ENCODE measurements at regions not wholly inside any gene's neighbourhood (a gene's known extent, or its start where the extent isn't known, plus 50 kb on each side); places are given as distances from the start of the nearest gene placed in this dataset.

DNA sequence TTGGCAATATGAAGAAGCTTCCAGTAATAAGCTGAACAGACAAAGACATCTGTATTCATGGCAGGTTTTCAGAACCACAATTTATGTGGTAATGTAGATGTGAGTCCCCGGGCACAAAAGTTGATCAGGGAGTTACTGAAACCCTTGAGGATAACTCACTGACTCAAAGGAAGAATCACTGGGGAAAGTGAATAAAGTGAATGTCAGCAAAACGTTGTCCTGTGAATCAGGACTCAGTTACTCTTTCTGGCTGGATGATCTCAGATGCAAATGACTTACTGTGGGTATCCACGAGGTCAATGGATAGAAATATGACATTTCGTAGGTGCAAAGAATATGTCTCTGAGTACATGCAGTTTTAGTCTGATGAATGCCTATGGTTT, 172.8 kb upstream of the CTBP2 start:
- no peak for ATAC-seq (ENCODE audit: poor library complexity)

DNA sequence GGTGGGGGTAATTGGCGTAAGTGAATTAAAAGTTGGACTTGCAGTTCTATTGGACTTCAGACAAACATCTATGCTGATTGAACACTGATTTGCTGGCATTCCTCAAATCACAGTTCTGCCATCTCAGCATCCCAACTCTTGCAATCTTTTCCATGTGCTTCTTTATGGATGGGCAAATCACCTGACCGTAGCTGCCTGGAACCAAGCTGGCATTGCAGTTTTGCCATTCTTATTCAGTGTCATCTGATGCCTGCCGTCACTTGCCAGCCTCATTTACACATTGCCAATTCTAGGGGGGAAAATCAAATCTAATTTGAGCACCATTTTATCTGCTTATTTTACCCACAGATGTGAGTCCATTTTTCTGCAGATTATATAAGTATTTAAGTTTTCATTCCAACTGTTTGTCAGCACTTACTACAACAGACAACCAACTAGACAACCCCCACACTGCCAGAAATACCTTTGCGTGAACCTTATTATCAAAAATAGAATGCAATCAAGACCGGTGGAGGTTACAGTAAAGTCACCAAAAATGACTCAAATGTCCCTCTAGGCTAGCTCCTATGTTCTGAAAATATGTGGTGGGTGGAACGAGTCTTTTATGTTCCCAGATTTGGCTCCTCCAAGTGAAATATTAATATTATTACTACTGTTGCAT, 172.3 kb upstream of the CTBP2 start:
- no peak for DNase-seq
- intact Hi-C loops (cut with DNase I): loop anchor here (10.0 kb wide), 1 partner anchor 168 kb away; the partner anchor contains the start of gene CTBP2
- peak; percentile 61 for ATAC-seq (ENCODE audit: poor library complexity)

More for the DNA sequence above, 172.8 kb upstream of the CTBP2 start:
- DNase-seq: no peak
- intact Hi-C loops (cut with DNase I): loop anchor here (10.0 kb wide), 1 partner anchor 168 kb away; the partner anchor contains the start of gene CTBP2

DNA sequence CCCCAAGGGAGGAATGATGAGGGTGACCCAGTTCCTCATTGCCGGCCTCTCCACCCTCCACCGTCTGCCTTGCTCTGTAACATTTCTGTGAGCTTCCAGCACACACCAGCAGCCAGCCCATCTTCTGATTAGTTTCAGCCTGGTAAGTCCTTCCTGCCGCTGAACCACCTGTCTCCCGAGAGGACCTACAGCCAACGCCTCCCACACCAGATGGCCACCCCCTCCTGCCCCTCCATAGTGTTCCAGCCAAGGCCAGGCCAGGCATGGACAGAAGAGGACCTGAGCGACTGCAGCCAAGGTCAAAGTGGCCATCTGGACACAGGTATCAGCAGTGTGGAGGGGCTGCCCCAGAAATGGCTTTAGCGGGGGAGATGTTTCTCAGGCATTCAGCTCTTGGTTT, 170.7 kb upstream of the CTBP2 start:
- DNase-seq: no peak
- no peak for ATAC-seq (ENCODE audit: poor library complexity)
- intact Hi-C loops (cut with DNase I): loop anchor here (10.0 kb wide), 1 partner anchor 166 kb away; the partner anchor contains the start of gene CTBP2

DNA sequence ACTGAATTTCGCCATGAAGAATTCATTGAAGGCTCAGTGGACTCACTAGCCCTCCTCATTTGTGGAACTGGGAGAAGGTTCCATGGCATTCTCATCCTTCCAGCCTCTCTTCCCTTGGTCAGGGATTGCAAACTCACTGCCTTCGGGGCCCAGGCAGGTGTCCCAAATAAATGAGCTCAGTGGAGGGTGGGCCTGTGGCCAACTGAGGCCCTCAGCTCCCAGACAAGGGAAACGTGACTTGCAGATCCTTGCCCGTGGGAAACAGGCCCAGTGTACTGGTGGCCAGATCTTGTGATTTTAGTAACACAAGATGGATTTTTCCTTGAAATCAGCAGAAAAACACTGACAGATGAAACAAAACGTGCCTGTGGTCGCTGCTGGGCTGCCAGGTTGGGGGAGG, 168.7 kb upstream of the CTBP2 start:
- DNase-seq (no peak), ATAC-seq (ENCODE audit: poor library complexity) (no peak)
- intact Hi-C loops (cut with DNase I): no loop called here

DNA sequence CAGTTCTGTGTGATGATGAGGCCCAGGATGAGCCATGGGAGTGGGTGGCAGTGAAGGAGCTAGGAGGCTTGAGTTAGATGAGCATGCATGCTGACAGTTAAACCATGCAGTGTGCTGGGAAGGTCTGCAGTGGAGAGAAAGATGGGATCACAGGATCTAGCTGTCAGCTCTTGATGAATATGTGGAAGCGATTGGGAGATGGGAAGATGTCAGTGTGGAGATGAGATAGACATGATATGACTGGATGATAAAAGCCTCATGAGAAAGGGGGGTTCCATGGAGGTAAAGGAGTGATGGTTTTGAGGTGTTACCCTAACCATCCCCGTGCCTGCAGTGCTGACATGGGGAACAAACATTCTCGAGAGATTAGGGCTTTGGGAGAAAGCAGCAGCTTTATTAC, 165.0 kb upstream of the CTBP2 start:
- DNase-seq (no peak), ATAC-seq (ENCODE audit: poor library complexity) (no peak)
- intact Hi-C loops (cut with DNase I): no loop called here

DNA sequence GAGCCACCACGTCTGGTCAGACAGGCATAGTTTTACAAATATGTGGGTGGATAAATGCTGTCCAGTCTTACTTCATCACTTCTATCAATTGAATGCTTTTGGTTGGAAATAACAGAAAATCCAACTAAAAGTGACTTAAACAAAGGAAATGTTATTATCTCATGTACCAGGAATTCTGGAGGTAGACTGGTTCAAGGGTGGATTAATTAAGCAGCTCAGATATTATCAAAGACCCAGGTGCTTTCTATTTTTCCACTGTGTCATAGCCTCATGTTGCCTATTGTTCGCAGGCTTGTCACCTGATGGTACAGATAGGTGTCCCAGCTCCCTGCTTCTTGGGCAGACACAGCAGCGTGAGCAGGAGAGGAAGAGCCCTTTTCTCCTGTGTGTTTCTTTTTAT, 156.1 kb upstream of the CTBP2 start:
- no peak for DNase-seq
- no peak for ATAC-seq (ENCODE audit: poor library complexity)
- intact Hi-C loops (cut with DNase I): no loop called here

DNA sequence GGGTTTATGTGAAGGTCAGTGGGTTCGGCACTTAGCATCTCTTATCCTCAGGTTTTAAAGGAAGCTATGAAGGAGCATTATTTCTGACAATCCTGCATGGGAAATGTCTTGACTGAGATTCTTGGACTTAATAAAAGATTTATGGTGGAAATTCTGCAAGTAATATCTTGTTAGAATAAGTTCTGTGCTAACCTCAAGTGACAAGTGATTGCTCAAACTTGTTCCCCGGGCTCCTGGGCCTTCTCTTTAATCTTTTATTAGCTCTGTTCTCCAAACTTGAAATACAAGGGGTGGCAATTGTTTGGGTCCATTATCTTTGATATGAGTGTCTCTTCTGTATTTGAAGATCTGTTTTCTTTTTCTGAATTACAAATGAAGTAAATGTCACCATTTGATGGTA, 140.6 kb upstream of the CTBP2 start:
- no peak for DNase-seq
- no peak for ATAC-seq (ENCODE audit: poor library complexity)
- intact Hi-C loops (cut with DNase I): no loop called here

DNA sequence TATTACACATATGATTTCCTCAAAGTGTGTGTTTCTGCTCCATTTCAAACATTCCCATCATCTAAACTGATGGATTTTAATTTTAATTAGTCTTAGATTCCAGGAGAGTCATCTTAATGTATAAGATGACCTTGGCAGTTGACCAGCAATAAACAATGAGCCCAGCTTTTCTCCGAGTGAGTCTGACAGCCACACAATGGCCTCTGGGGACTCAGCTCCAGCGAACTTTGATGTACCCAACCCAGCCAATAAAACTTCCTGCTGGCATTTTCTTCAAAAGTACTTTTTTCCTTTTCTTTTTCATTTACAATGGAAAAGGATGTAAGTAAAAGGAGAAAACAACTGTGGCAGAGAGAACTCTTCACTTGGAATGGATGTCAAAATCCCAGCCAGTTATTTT, 139.1 kb upstream of the CTBP2 start:
- no peak for DNase-seq
- no peak for ATAC-seq (ENCODE audit: poor library complexity)
- intact Hi-C loops (cut with DNase I): no loop called here

DNA sequence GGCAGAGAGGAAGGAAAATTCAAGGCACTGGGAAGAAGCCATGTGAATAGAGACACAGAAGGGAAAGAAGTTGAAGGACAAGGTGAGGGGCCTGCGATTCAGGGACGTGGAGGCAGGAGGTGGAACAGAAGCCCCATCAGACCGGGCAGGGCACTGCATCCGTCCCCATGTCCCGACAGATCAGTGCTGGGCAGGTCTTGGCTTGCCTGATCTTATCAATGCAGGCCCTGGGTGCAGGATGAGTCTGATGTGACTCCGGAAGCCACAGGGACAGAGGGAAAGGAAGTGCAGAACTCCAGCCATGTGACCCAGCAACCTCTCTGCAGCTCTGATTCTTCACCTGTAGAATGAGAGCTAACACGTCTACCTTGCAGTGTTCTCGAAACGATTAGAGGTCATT, 136.2 kb upstream of the CTBP2 start:
- DNase-seq (no peak), ATAC-seq (ENCODE audit: poor library complexity) (no peak)
- intact Hi-C loops (cut with DNase I): no loop called here

DNA sequence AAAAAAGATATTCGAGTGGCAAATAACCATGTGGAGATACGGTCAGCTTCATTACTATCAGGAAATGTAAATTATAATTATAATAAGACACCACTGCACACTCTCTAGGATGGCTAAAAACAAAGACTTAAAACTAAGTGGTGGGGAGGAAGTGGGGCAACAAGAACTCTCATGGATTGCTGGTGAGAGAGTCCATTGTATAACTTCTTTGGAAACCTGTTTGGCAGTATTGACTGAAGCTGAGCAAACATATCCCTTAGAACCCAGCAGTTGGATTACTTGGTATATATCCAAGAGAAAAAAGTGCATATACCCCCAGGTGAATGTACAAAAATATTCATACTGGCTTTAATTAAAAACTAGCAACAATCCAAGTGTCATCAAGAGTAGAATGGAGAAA, 133.7 kb upstream of the CTBP2 start:
- intact Hi-C loops (cut with DNase I): no loop called here
- ATAC-seq (ENCODE audit: poor library complexity) (no peak), DNase-seq (no peak)

DNA sequence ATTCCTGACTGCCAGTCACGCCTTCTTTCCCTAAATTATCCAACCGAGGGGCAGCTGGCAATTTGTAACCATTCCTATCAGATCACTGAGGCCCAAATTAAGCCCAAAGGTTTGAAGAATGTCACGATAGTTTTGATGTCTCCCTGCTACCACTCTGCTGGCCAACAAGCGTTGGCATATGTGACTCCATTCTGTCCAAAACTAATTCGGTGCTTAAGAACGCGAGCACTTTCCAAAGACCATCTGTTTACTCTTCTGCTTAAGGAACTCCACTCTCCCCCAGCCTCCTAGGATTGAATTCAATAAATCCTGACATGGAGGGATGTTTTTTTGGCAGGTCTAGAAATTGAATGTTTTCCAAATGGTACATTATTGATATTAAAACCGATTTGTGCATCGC, 131.5 kb upstream of the CTBP2 start:
- DNase-seq: no peak
- intact Hi-C loops (cut with DNase I): no loop called here
- no peak for ATAC-seq (ENCODE audit: poor library complexity)

DNA sequence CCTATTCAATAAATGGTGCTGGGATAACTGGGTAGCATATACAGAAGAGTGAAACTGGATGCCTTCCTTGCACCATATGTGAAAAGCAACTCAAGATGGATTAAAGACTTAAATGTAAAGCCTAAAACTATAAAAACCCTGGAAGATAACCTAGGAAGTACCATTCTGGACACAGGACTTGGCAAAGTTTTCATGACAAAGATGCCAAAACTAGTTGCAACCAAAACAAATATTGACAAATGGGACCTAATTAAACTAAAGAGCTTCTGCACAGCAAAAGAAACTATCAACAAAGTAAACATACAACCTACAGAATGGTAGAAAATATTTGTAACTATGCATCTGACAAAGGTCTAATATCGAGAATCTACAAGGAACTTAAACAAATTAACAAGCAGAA, 129.1 kb upstream of the CTBP2 start:
- DNase-seq (no peak), ATAC-seq (ENCODE audit: poor library complexity) (no peak)
- intact Hi-C loops (cut with DNase I): no loop called here

DNA sequence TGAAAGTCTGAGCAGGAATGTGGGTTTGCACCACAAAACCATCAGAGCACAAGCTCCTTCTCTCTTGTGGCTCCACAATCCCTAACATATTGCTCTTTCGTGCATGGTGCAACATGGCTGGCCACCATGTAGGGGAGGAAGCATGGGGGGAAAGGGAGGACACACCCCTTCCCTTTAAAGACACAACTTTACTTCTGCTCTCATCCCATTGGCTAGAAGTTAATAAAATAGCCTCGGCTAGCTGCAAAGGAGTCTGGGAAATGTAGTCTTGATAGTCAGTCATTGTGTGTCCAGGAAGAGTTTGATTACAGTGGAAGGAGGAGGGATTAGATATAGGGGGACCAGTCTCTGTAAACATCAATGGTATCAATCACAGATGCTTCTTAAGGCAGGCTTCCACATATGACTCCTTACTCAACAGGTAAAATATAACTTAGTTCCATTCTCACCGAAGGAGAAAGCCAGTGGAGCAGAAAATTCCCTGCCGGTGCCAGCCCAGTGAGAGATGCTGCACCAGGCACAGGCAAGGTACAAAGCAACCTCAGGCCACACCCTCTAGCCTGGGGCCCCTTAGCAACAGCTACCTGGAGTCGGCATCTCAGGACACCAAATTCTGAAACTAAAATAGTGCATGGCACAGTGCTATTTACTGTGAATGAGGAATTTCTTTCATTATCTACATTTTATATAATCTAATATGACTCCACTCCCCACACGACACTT, 124.7 kb upstream of the CTBP2 start:
- DNase-seq (no peak), ATAC-seq (ENCODE audit: poor library complexity) (no peak)
- intact Hi-C loops (cut with DNase I): no loop called here

DNA sequence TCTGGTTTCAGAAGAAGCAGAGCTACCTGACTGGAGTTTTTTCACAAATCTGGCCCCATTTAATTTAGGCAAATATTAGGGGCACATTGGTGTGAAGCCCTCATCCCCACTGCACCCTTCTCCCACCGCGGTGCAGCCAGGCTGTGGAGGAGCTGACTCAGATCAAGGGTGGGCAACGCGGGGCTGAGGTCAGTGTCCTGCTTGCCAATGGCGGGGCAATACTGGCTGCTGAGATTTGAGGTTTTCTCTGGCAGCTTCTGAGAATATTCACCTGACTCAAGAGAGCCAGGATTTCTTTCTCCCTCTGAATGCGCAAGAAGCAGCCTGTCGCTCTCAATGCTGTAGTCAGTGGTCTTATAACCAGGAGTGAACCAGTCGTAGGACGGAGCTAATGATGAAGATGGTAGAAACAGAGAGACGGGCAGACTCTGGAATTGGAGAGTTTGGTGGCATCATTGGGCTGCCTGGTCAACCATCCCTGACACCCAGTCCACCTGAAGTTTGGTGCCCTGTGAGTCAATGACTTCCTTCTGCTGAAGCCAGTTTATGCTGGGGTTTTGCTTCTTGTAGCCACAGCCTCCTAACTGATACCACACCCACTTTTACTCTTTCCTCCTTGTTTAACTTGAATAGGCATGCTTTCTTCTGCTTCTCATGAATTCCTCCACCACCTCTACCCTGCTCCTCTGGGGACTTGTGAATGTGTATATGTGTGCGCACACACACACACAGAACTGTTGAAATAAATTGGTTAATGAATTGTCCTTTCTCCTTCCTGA, 123.7 kb upstream of the CTBP2 start:
- intact Hi-C loops (cut with DNase I): no loop called here
- ATAC-seq (ENCODE audit: poor library complexity): no peak
- DNase-seq: no peak

DNA sequence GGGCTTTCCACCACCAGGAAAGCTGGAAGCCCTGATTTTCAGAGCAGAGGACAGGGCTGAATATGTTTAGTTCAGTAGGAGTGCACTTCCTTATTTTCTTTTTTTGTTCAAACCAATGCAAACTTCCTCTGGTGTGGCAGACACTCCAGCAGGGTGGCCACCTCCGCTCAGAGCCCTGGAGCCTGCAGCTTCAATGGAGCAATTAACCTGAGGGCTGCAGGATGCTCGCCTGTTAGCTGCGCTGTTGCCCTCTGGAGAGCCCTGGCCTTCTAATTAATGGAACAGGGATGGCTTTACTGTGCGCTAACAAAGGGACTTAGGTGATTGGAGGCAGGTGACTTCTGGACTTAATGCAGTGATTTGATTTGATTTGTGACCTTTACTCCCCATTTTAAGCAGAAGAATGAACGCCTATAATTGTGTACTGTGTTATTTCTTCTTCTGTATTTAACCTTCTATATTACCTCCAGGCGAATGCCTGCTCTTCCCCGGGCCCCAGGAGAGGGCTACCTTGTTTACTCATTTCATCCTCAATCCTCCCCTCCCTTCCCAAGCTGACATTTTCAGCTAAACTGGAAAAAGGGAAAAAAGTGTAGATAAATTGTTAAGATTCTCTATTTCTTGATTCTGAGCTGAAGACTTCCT, 123.0 kb upstream of the CTBP2 start:
- intact Hi-C loops (cut with DNase I): no loop called here
- ATAC-seq (ENCODE audit: poor library complexity): no peak
- DNase-seq: no peak

DNA sequence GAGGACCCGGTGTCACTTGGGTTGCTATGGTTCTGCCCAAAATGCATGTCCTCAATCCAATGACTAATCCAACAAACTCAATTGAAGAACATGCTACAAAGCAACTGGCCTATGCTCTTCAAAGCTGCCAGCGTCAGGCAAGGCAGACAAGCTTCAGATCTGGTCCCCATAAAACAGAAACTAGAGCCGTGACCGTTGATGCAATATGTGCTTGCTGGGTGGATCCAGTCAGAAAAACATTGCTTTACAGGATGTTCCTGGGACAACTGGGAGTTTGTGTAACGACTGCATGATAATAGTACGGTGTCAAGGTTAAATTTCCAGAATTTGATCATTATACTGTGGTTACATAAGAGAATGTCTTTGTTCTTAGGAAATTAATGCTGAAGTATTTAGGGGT, 120.7 kb upstream of the CTBP2 start:
- ATAC-seq (ENCODE audit: poor library complexity) (no peak), DNase-seq (no peak)
- intact Hi-C loops (cut with DNase I): no loop called here

DNA sequence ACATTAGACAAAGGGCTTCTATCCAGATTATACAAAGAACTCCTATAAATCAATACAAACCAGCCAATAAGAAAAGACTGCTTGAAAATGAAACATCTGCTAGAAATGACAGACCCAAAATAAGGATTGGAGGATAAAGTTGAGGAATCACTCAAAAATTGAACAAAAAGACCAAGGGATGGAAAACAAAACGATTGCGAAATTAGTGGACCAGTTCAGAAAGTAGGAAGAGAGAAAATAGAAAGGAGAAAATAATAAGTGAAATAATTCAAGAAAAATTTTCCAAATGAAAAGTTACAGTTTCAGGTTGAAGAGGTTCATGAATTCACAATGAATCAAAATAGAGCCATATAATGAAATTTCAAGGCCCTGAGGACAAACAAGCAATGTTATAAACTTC, 115.8 kb upstream of the CTBP2 start:
- intact Hi-C loops (cut with DNase I): no loop called here
- DNase-seq: no peak
- ATAC-seq (ENCODE audit: poor library complexity): no peak

DNA sequence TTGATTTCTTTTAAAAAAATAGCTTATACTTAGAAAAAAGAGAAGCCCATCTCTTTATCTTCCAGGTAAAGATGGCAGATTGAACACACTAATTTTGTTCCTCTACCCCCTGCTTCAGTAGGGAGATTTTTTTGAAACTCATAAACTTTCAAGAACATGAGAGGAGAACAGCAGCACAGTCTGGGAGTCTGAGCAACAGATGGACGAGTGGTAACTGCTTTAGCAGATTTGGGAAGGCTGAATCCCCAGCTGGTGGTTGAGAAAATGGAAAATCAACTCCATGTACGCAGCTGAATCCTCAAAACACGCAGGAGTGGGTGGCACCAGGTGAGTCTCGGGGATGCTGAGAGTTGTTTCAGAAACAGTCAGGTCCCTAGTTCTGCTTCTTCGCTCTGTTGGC, 114.6 kb upstream of the CTBP2 start:
- intact Hi-C loops (cut with DNase I): no loop called here
- no peak for ATAC-seq (ENCODE audit: poor library complexity)

DNA sequence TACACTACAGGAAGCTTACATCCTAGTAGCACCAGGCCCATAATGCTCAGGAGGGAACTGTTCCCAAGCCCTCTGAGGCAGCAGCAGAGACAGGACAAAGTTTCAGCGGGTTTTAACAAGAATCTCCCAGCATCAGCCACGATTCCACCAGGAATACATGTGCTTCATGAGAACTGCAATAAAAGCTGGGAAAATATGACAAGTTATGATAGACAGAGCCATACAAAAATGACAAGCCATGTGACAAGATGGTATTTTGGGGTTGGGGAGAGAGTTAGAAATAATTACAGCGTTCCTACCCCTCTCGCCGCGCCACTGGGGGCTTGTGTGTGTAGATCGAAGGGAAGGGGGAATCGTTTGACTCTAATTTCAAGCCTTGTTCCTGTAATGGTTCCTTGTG, 112.7 kb upstream of the CTBP2 start:
- DNase-seq (no peak), ATAC-seq (ENCODE audit: poor library complexity) (no peak)
- intact Hi-C loops (cut with DNase I): no loop called here

More for the DNA sequence above, 114.6 kb upstream of the CTBP2 start:
- DNase-seq: no peak
